ENCODE measurements at regions not wholly inside any gene's neighbourhood (a gene's known extent, or its start where the extent isn't known, plus 50 kb on each side); places are given as distances from the start of the nearest gene placed in this dataset.
"Not testable (repeated sequence)": the region's sequence is repeated elsewhere in the genome, so short reads cannot be mapped to it uniquely, and the experiment has no call there.

DNA sequence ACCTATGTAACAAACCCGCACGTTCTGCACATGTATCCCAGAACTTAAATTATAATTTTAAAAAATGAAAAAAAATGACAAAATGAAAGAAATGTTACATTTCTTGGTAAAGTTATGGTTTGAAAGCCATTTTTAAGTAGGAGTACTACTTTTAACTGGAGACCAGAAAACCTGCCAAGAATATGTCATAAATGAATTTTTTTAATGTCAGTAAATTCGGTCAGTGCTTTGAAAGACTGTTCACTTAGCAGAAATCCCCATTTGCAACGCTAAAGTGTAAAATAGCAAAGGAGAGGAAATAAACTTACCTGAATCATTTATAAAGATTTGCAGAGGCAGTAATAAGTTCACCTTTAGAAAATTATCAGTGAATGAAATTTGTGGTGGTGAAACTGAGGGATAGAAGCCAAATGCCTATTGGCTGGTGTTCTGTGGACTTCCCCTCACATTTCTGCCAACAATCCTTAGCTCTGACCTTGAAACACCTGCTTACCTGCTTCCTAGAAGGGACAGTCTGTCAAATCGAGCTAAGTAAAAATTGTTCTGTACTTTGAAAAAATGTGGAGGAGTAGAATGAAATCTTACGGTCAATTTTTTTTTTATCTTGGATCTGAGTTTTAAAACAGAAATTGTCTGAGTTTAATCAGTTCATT lies 714.2 kb downstream of the SLC6A15 start:
- DNase-seq = no peak

DNA sequence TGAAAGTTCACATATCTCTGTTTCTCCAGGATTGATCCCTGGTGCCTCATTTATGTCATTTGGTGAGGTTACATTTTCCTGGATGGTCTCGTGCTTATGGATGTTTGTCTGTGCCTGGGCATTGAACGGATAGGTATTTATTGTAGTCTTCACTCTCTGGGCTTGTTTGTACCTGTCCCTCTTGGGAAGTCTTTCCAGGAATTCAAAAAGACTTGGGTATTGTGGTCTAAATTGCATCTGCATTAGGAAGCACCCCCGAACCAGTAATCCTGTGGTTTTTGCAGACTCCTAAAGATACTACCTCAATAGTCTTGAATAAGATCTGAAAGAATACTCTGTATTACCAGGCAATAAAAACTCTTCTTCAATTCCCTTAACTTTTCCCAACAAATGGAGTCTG lies 720.8 kb downstream of the SLC6A15 start:
- no peak for DNase-seq

DNA sequence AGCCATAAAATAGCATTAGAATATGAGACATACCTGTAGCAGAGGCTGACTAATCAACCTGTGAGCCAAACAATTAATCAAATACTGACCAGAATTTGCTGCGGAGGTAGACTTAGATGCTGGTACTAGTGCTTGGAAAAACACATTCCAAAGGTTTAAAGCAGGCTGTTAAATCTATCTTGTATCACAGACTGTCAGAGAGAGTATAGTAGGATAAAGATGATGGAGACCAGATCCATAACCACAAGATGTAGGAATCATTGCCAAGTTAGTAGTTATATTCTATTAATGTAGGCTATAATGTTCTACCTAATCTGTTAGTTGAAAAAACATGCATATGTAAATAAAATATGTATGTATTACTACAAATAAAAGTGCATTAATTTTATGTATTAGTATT lies 726.2 kb downstream of the SLC6A15 start:
- no peak for DNase-seq

DNA sequence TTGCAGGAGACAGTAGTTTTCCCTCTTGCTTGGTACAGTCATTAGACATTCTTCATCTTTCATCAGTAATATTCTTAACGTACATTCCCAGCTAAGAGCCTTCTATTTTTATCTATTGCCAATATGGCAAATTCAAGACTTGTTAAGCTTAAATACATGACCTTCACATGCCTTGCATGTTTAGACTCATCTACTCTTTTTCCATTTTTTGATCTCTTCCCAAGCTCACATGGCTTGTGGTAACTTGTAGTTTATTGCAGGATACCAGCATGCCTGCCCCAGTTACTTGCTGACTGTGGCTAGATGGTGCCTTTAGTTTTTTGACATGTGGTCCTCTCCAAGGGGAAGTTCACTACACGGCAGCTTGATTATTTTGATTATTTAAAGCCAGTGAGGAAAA lies 729.0 kb downstream of the SLC6A15 start:
- no peak for DNase-seq

DNA sequence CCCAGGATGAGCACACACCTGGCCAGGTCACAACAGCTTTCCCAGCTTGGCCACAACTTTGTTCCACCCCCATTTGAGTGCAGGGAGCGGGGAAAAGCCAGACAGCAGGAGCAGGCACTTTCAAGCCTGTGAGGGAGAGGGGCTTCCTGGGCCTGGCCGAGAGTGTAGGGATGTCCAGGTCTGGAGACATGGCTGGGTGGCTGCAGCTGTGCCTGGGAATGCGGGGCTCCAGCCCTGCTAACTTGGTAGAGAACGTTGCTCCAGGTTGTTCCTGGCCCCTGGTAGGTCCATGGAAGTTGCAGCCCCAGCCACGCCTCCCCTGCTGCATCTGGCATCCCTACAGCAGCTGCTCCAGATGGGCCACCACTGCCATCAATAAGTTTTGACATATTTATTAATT lies 738.5 kb downstream of the SLC6A15 start:
- no peak for DNase-seq

DNA sequence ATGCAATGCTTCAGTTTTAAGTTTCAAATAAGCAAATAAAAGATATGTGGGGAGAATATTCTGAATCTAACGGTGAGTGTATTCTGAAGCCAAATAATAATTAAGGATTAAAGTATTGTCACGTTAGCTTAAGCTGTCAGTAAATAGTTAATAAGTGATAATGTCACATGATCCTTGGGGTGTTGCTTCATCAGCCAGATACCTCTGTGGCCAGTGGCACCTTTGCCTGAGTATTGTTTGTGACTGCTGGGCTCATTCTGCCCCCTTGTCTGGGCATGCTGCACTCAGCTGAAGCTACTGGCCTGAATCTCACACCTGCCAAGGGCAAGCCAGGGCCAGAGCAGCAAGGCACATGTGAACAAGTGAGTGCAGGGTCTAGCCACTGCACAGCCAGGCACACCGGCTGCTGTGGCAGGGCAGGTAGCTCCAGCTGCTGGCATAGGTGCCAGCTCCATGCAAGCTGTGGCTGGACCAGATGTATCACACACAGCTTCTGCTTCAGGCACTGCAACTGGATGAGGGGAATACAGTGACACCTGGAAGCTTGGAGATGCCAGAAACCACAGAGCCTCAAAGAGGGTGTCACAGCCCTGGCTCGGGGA lies 739.7 kb downstream of the SLC6A15 start:
- DNase-seq = no peak

DNA sequence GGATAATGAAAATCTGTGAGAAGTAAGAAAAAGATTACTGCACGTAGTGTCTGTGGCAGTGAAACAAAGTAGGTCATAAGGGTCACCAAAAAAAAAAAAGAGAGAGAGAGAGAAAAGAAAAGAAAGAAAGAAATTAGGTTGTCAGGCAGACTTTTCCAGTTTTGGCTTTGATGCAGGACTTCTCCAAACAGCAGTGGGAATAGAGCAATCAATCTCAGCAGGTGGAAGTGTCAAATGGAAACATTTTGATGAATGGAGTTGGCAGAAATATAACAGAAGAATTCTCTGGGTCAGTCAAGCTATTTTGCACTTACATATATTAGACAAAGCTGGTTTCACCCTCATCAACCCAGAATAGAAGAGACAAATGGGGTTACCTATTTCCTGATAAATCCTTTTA lies 745.8 kb downstream of the SLC6A15 start:
- no peak for DNase-seq

DNA sequence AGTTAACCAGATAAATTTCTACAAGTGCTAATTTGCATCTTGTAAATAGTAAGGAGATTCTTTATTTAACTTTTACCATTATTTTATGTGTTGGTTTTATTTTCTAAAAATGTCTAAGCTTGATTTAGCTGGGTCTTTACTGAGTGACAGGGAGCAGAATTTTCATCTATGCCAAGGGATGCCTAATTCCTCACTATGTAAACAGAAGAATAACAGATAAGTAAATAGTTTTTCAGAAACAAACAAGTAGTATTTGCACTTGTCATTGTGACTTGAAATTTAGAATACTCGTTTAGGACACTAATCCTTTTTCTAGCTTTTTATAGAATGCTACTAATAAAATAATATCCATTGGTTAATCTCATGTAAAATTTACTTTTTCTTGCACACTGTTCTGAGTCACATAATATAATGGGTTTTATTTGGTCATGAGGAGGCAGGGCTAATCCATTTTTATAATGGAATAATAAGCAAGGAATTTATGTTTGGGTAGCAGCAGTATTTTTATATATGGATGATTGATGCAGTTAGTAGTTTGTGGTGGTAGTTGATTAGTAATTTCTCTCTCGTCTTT lies 746.5 kb downstream of the SLC6A15 start:
- DNase-seq = no peak

DNA sequence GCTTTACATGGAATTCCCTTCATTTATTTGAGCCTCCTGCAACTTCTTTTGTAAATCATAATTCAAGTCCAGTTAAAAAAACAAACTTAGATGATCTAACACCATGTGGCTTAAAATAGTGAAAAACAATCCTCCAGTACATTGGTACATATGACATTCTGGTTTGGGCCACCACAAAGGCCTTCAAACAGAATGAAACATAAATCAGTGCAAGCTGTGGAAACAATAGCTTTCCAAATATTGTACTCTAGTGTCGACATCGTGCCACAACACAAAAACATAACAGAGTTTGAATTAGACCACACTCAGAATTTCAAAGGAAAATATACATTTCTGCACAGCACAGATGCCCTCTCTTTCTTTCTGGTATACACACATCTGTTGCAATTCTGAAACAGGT lies 751.3 kb downstream of the SLC6A15 start:
- no peak for DNase-seq

DNA sequence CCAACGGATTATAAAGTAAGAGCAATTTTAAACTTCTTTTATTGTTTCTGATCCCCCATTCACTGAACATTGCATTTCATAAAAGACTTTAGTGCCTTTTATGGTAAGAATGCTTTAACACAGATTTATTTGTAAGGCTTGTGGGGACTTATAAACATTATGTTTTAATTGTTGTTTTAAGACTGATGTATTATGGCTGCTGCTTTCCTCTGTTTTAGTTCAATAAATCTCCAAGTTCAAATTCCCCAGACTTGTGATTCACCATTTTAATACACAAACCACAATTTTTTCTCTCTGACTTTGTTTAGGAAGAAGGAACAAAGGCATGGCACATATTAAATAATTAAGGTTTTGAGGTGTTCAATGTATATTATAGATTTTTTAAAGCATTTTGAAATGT lies 753.3 kb downstream of the SLC6A15 start:
- DNase-seq = no peak

DNA sequence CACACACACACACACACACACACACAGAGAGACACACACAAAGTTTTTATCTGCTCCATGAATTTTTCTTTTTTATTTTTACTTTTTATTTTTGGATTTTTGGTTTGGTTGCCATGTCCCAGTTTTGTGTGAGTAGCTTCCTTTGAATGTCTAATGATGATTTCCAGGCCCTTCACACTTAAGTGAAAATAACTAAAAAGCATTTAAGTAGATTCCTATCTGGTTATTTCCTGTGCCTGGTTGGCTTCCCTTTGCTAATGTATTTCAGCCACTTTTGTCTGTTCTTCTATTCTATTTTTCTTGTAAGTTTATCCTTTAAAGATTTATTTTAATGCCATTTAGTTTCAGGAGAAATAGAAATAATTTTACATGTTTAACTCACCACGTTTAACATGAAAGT lies 755.4 kb downstream of the SLC6A15 start:
- no peak for DNase-seq

DNA sequence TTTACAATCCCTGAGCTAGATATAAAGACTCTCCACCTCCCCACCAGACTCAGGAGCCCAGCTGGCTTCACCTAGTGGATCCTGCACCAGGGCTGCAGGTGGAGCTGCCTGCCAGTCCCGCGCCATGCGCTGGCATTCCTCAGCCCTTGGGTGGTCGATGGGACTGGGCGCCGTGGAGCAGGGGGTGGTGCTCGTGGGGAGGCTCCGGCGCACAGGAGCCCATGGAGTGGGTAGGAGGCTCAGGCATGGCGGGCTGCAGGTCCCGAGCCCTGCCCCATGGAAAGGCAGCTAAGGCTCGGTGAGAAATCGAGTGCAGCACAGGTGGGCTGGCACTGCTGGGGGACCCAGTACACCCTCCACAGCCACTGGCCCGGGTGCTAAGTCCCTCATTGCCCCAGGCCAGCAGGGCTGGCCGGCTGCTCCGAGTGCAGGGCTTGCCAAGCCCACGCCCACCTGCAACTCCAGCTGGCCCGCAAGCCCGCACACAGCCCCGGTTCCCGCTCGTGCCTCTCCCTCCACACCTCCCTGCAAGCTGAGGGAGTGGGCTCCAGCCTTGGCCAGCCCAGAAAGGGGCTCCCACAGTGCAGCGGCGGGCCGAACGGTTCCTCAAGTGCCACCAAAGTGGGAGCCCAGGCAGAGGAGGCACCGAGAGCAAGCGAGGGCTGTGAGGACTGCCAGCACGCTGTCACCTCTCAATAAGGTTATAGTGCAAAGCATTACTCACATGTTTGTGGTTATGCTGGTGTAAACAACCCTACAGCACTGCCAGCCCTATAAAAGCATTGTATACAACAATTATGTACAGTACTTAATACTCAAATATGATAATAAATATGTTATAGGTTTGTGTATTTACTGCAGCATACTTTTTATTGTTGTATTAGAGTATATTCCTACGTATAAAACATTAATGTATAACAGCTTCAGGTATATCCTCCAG lies 757.3 kb downstream of the SLC6A15 start:
- DNase-seq = not testable (repeated sequence)

DNA sequence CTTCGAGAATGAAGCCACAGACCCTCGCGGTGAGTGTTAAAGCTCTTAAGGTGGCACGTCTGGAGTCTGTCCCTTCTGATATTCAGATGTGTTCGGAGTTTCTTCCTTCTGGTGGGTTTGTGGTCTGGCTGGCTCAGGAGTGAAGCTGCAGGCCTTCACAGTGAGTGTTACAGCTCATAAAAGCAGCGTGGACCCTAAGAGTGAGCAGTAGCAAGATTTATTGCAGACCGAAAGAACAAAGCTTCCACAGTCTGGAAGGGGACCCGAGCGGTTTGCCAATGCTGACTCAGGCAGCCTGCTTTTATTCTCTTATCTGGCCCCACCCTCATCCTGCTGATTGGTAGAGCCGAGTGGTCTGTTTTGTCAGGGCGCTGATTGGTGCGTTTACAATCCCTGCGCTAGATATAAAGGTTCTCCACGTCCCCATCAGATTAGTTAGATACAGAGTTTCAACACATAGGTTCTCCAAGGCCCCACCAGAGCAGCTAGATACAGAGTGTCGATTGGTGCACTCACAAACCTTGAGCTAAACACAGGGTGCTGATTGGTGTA lies 758.1 kb downstream of the SLC6A15 start:
- not testable (repeated sequence) for DNase-seq

DNA sequence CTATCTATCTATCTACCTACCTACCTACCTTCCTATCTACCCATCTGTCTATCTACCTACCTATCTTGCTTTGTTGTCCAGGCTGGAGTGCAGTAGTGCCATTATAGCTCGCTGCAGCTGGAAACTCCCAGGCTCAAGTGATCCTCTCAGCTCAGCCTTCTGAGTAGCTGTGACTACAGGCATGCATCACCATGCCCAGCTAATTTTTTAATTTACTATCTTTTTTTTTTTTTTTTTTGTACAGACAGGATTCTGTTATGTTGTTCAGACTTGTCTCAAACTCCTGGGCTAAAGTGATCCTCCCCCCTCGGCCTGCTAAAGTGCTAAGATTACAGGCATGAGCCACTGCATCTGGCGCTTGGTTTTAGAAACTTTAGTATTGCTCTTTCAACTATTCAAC lies 762.4 kb downstream of the SLC6A15 start:
- DNase-seq = no peak

DNA sequence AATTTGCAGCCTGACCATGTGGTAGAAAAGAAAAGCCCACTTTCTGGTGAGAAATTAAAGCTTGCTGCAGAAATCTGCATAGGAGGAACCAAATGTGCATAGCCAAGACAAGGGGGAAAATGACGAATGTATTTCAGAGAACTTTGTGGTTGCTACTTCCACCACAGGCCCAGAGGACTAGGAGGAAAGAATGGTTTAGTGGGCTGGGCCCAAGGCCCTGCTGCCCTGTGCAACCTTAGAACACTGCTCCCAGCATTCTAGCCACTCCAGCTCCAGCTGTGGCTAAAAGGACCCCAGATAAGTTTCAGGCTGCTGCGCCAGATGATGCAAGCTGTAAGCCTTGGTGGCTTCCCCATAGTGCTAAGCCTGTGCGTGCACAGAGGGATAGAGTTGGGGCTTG lies 764.3 kb downstream of the SLC6A15 start:
- DNase-seq = no peak

DNA sequence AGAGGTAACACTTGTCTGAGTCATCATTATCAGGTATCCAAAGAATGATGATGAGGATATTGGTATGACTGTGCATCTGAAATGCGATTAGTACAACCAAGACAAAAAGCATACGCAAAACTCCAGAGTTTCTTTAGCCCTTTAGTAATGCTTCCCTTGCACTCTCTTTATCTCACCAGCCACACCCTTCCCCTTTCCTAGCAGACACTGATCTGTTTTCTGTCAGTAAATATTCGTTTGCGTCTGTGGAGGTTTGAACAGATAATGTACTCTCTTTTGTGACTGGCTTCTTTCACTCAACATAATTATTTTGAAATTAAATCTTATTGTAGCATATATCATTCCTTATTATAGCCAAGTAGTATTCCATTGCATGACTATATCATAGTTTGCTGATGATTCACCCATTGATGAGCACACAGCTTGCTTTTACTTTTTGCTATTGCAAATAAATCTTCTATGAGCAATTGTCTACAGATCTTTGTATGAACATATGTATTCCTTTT lies 775.7 kb downstream of the SLC6A15 start:
- DNase-seq = no peak

DNA sequence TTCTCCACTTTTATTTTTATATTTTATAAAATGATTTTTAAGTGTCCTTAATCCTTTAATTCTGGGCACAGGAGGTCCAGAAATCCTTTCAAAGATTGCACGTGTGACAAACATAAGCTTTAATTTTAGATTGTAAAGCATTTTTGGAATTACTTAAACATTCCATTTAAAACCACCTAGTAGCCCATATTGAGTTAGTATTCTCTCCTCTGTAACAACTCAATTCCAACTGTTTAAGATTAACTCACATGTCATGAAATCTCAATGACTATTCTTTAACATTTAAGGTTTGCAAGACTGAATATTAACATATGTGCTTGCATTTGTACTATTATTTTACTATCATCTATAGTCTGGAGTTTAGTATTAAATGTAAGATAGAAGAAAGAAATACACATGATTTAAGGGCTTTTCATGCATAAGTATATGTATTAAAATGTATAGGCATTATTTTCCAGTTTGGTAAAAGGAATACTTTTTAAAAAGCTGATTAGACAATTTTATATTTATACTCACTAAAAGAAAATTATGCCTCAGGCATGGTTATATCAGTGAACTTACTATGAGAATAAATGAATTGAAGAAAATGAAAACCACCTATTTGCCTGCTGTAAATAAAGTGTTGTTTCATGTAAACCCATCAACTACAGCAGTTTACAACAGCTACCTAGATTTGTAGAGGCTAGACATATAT lies 776.9 kb downstream of the SLC6A15 start:
- no peak for DNase-seq

DNA sequence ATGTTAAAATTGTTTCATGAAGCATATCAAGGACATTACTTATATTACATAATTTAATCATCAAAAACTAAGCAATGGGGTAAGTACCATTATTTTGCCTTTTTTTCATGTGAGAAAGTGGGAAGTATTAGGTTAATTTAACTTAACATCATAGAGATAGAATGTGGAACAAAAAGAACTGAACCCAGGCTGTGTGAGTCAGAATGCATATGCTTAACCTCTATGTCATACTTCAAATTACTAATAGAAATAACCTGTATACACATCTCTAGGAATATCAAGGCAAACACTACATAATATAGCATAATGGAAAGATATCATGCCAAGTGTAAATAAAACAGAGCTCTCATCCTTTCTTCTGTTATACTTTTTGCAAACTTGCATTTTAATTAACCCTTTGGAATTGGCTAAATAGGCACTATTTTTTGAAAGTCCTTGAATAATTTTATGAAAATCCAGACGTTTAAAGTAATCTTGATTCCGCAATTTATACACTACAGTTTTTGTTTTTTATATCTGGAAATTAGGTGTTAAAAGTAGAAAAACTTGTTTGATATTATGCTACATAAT lies 777.7 kb downstream of the SLC6A15 start:
- DNase-seq = no peak

DNA sequence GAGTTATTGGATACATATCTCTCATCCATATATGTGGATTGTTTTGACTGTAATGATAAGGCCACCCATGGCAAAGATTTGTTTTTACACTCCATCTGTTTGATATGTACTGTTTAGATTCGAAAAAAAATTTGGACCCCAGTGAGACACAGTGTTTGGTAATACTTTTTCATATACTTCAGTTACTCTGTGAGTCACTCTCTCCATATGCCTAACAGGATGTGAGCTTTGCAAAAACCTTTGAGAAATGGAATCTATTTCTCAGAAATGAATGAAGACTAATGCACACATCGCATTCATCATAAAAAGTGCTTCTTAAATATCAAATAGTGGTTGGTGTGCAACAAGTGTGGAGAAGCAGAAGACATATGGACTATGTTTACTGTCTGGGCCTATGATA lies 781.5 kb downstream of the SLC6A15 start:
- no peak for DNase-seq

DNA sequence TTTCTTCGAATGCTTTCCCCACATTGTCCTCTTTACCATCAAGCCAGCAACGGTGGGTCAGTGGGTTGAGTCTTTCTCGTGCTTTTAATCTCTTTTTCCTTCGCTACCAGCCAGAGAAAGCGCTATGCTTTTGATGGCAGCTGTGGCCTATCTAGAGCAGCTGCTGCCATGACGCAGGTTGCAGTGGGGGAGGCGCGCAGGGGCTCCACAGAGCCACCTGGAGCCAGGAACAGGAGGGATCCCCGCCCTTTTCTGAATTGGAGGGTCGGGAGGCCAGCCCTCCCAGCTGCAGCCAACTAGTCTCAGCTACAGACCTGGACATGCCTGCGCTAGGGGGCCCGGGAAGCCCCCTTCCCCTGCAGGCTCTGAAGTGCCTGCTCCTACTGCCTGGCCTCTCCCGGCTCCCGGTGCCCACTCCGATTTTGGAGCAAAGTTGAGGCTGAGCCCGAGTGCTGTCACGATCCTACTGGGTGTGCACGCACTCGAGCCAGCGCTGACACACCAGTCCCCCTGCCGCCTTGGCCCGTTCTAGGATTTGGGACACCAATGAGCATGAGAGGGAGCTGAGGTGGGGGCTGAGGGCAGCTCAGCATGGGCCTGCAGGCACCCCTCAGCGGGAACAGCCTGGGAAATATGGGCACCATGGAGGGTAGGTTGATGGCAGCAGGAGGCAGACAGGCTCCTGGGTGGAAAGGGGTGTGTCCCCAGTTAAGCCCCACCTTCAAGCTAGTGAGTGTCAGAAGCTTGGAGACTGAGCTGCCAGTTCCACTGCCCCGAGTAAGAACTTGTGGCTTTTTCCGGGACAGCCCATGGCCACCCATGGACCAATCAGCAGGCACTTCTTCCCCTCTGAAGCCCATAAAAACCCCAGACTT lies 784.2 kb downstream of the SLC6A15 start:
- no peak for DNase-seq

DNA sequence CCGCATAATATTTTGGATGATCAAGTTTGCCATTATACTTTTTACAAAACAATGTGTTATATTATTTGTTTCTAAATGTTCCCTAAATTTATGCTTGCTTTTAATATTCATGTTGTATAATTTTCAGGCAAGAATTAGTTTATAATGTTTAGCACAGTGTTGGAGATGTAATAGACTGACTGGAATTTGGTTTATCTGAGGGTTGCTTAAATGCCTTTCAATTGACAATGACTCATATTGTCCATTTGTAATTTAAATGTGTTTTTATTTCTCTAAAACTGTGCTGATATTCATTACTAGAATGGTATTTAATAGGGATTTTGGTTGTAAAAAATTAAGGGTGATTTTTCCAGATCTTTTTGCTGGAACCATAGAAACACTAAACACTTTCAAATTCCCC lies 788.4 kb downstream of the SLC6A15 start:
- no peak for DNase-seq

Data from CD4-positive, alpha-beta T cell treated with Interleukin-17A for 1 hour (primary cell).